ENCODE measurements at regions not wholly inside any gene's neighbourhood (a gene's known extent, or its start where the extent isn't known, plus 50 kb on each side); places are given as distances from the start of the nearest gene placed in this dataset.

- peak in 1 of 2 donors; percentile 24 for DNase-seq (ENCODE audit: low read depth in 2 of 2)
Observed at GRCh38 chr10:130618647-130619046, 482.5 kb downstream of the GLRX3 start.

- no peak for DNase-seq (ENCODE audit: low read depth in 2 of 2)
Observed at GRCh38 chr10:130621231-130621775, 485.1 kb downstream of the GLRX3 start.

GRCh38 chr10:130623680-130624267, 487.6 kb downstream of the GLRX3 start:
- DNase-seq (ENCODE audit: low read depth in 2 of 2), result no peak

GRCh38 chr10:130627346-130628045, 491.3 kb downstream of the GLRX3 start:
- DNase-seq (ENCODE audit: low read depth in 2 of 2), result no peak

- no peak for DNase-seq (ENCODE audit: low read depth in 2 of 2)
Observed at GRCh38 chr10:130630135-130630534, 493.9 kb downstream of the GLRX3 start.

GRCh38 chr10:130631142-130632096, 495.2 kb downstream of the GLRX3 start:
- peak; percentile 35 to 69 for DNase-seq (ENCODE audit: low read depth in 2 of 2)

GRCh38 chr10:130634816-130635215, 498.6 kb downstream of the GLRX3 start:
- no peak for DNase-seq (ENCODE audit: low read depth in 2 of 2)

GRCh38 chr10:130635528-130635927, 499.3 kb downstream of the GLRX3 start:
- no peak for DNase-seq (ENCODE audit: low read depth in 2 of 2)

- DNase-seq (ENCODE audit: low read depth in 2 of 2), result no peak
Observed at GRCh38 chr10:130636313-130636930, 500.2 kb downstream of the GLRX3 start.

GRCh38 chr10:130637089-130637676, 501.0 kb downstream of the GLRX3 start:
- peak in 1 of 2 donors; percentile 11 for DNase-seq (ENCODE audit: low read depth in 2 of 2)

GRCh38 chr10:130638991-130639390, 502.8 kb downstream of the GLRX3 start:
- DNase-seq (ENCODE audit: low read depth in 2 of 2), result no peak

- DNase-seq (ENCODE audit: low read depth in 2 of 2), result no peak
Observed at GRCh38 chr10:130642926-130643325, 506.7 kb downstream of the GLRX3 start.

GRCh38 chr10:130647341-130647740, 511.1 kb downstream of the GLRX3 start:
- no peak for DNase-seq (ENCODE audit: low read depth in 2 of 2)

- DNase-seq (ENCODE audit: low read depth in 2 of 2), result no peak
Observed at GRCh38 chr10:130648807-130649206, 512.6 kb downstream of the GLRX3 start.

- no peak for DNase-seq (ENCODE audit: low read depth in 2 of 2)
Observed at GRCh38 chr10:130652544-130652943, 516.4 kb downstream of the GLRX3 start.

GRCh38 chr10:130652964-130653578, 516.9 kb downstream of the GLRX3 start:
- DNase-seq (ENCODE audit: low read depth in 2 of 2), result no peak

GRCh38 chr10:130654726-130655125, 518.5 kb downstream of the GLRX3 start:
- DNase-seq (ENCODE audit: low read depth in 2 of 2), result no peak

GRCh38 chr10:130655313-130656186, 519.4 kb downstream of the GLRX3 start:
- DNase-seq (ENCODE audit: low read depth in 2 of 2), result no peak

GRCh38 chr10:130656187-130656575, 520.0 kb downstream of the GLRX3 start:
- no peak for DNase-seq (ENCODE audit: low read depth in 2 of 2)
